Neuronal stem cell (in vitro differentiated cells): ENCODE measurements at regions not wholly inside any gene's neighbourhood (a gene's known extent, or its start where the extent isn't known, plus 50 kb on each side); places are given as distances from the start of the nearest gene placed in this dataset.
"Not testable (repeated sequence)": the region's sequence is repeated elsewhere in the genome, so short reads cannot be mapped to it uniquely, and the experiment has no call there.

ENCODE experiments used
- DNase-seq: peaks from one replicate; pipeline ENCODE4 v3.0.0-alpha.2; 2013; ENCODE audit warnings: low spot score
- H2AFZ ChIP-seq: one replicate; pipeline ENCODE4 v1.6.1; 2013; ENCODE audit warnings: mild to moderate bottlenecking, low read length, inconsistent platforms
- H2AK5ac ChIP-seq: 2 replicates; pipeline ENCODE4 v1.6.1; 2013; ENCODE audit warnings: low read depth, mild to moderate bottlenecking, inconsistent platforms, low read length, moderate library complexity, mixed read lengths
- H2BK120ac ChIP-seq: 2 replicates; pipeline ENCODE4 v1.6.1; 2013; ENCODE audit warnings: low read depth, mild to moderate bottlenecking, inconsistent platforms, low read length, moderate library complexity, mixed read lengths
- H2BK12ac ChIP-seq: one replicate; pipeline ENCODE4 v1.6.1; 2013; ENCODE audit warnings: low read length, inconsistent platforms
- H2BK15ac ChIP-seq: 2 replicates; pipeline ENCODE4 v1.6.1; 2013; ENCODE audit warnings: mild to moderate bottlenecking, low read length, inconsistent platforms, mixed read lengths
- H2BK5ac ChIP-seq: one replicate; pipeline ENCODE4 v1.6.1; 2013; ENCODE audit warnings: inconsistent platforms, mild to moderate bottlenecking, low read length, moderate library complexity
- H3K14ac ChIP-seq: one replicate; pipeline ENCODE4 v1.6.1; 2013; ENCODE audit warnings: low read length, inconsistent platforms
- H3K18ac ChIP-seq: 2 replicates; pipeline ENCODE4 v1.6.1; 2013; ENCODE audit warnings: low read length, inconsistent platforms
- H3K23ac ChIP-seq: 2 replicates; pipeline ENCODE4 v1.6.1; 2013; ENCODE audit warnings: low read depth, mild to moderate bottlenecking, mixed read lengths, low read length, inconsistent platforms; ENCODE audit not compliant: poor library complexity
- H3K27ac ChIP-seq: replicated peaks from 3 replicates; pipeline ENCODE4 v1.5.1; 2013; ENCODE audit warnings: low read length, inconsistent platforms
- H3K27me3 ChIP-seq, 3 experiments: 2 replicates each; pipeline ENCODE4 v1.6.1; 2013; ENCODE audit warnings: low read length in 3 of 3, mild to moderate bottlenecking in 2 of 3, inconsistent platforms in 1 of 3, low read depth in 1 of 3, mixed read lengths in 1 of 3, moderate library complexity in 1 of 3; ENCODE audit not compliant: control insufficient read depth in 3 of 3, insufficient read depth in 3 of 3
- H3K36me3 ChIP-seq, 2 donors: replicated peaks in 1 of 2; 2 replicates each; pipeline ENCODE4 v1.6.1; 2013; ENCODE audit warnings: low read length in 2 of 2; ENCODE audit not compliant: control insufficient read depth in 2 of 2, insufficient read depth in 2 of 2
- H3K4ac ChIP-seq: 2 replicates; pipeline ENCODE4 v1.6.1; 2013; ENCODE audit warnings: inconsistent platforms, mild to moderate bottlenecking, low read length, moderate library complexity
- H3K4me1 ChIP-seq, 2 donors: 1 replicate in 1 of 2; 2 replicates in 1 of 2; pipeline ENCODE4 v1.6.1; 2013; ENCODE audit warnings: low read length in 2 of 2, low read depth in 1 of 2; ENCODE audit not compliant: control insufficient read depth in 2 of 2, insufficient read depth in 1 of 2
- H3K4me2 ChIP-seq: one replicate; pipeline ENCODE4 v1.6.1; 2013; ENCODE audit warnings: mild to moderate bottlenecking, low read length, inconsistent platforms; ENCODE audit not compliant: insufficient read depth, poor library complexity, severe bottlenecking
- H3K4me3 ChIP-seq, 2 donors: 2 replicates each; pipeline ENCODE4 v1.5.1; 2013; ENCODE audit warnings: low read length in 2 of 2, mild to moderate bottlenecking in 2 of 2, inconsistent platforms in 1 of 2, moderate library complexity in 1 of 2
- H3K79me1 ChIP-seq: one replicate; pipeline ENCODE4 v1.6.1; 2013; ENCODE audit warnings: low read depth, mild to moderate bottlenecking, inconsistent platforms, low read length, moderate library complexity
- H3K9ac ChIP-seq: one replicate; pipeline ENCODE4 v1.6.1; 2013; ENCODE audit warnings: mild to moderate bottlenecking, low read depth, low read length, inconsistent platforms; ENCODE audit not compliant: poor library complexity
- H3K9me3 ChIP-seq, 2 donors: replicated peaks in 1 of 2; 2 replicates each; pipeline versions ENCODE3 to v1.6.1; 2013; ENCODE audit warnings: low read length in 2 of 2, mild to moderate bottlenecking in 2 of 2, inconsistent platforms in 1 of 2, low read depth in 1 of 2, mixed read lengths in 1 of 2, moderate library complexity in 1 of 2; ENCODE audit not compliant: control insufficient read depth in 2 of 2, insufficient read depth in 1 of 2
- H4K8ac ChIP-seq: one replicate; pipeline ENCODE4 v1.6.1; 2013; ENCODE audit warnings: low read depth, mild to moderate bottlenecking, inconsistent platforms, low read length, moderate library complexity
- H4K91ac ChIP-seq: one replicate; pipeline ENCODE4 v1.6.1; 2013; ENCODE audit warnings: low read length, low read depth, mild to moderate bottlenecking, inconsistent platforms; ENCODE audit not compliant: poor library complexity
- WGBS, 2 donors: extraction: QIAGEN DNeasy Blood & Tissue Kit; methylation state at CpG; one replicate each; pipeline ENCODE4 v1.1.7; 2013; ENCODE audit warnings: missing lambda C conversion rate in 2 of 2, mixed read lengths in 1 of 2; ENCODE audit not compliant: insufficient read length in 2 of 2, insufficient replicate concordance in 1 of 2; ENCODE audit errors: extremely low coverage in 2 of 2; 5-methylcytosine and 5-hydroxymethylcytosine counted together

GRCh38 chr12:94916663-94917062 lies 86.8 kb downstream of the NDUFA12 start:
- no peak overlapping the region for H3K14ac ChIP-seq
- H3K27me3 ChIP-seq, result no peaks in the 10 kb centered on the region
- H3K23ac ChIP-seq, result no peak overlapping the region
- H2BK5ac ChIP-seq, result no peak overlapping the region
- no peak overlapping the region for H2BK15ac ChIP-seq
- H3K18ac ChIP-seq, result no peak overlapping the region
- H3K4me1 ChIP-seq, result no peaks in the 10 kb centered on the region
- no peak overlapping the region for H2AK5ac ChIP-seq
- no peaks in the 10 kb centered on the region for H3K79me1 ChIP-seq
- H3K9ac ChIP-seq, result no peak overlapping the region
- H3K4ac ChIP-seq, result no peak overlapping the region
- H3K4me2 ChIP-seq, result no peak overlapping the region
- DNase-seq, result no peak
- H3K27ac ChIP-seq, result no peak overlapping the region
- no CpG with 5 or more reads among the region's 6 CpGs for WGBS, 2 donors
- H2AFZ ChIP-seq, result peak overlapping the region; percentile 6
- no peak overlapping the region for H2BK120ac ChIP-seq
- no peak overlapping the region for H4K91ac ChIP-seq
- no peak overlapping the region for H4K8ac ChIP-seq
- H3K9me3 ChIP-seq, result peaks cover 5 to 6% of the 10 kb centered on the region in 2 donors
- H2BK12ac ChIP-seq, result no peak overlapping the region
- H3K4me3 ChIP-seq, result no peak overlapping the region
- peaks cover 0 to 2% of the 10 kb centered on the region in 2 donors for H3K36me3 ChIP-seq

GRCh38 chr12:94909663-94910062 lies 93.8 kb downstream of the NDUFA12 start:
- H3K14ac ChIP-seq, result no peak overlapping the region
- no peaks in the 10 kb centered on the region for H3K79me1 ChIP-seq
- H2BK12ac ChIP-seq, result no peak overlapping the region
- no peak overlapping the region for H3K18ac ChIP-seq
- WGBS, 2 donors, result no CpG with 5 or more reads among the region's 4 CpGs
- no peak overlapping the region for H3K4me2 ChIP-seq
- no peak overlapping the region for H4K91ac ChIP-seq
- H3K23ac ChIP-seq, result no peak overlapping the region
- H3K4me1 ChIP-seq, result peaks cover 9% of the 10 kb centered on the region in 2 donors
- H3K36me3 ChIP-seq, result peaks cover 0 to 2% of the 10 kb centered on the region in 2 donors
- H3K9me3 ChIP-seq, result peaks cover 5 to 11% of the 10 kb centered on the region in 2 donors
- no peak overlapping the region for H3K4ac ChIP-seq
- H2BK120ac ChIP-seq, result no peak overlapping the region
- DNase-seq, result peak; percentile 8
- no peak overlapping the region for H3K4me3 ChIP-seq
- H2BK5ac ChIP-seq, result no peak overlapping the region
- H3K27me3 ChIP-seq, result no peaks in the 10 kb centered on the region
- H2BK15ac ChIP-seq, result no peak overlapping the region
- H3K27ac ChIP-seq, result no peak overlapping the region
- peak overlapping the region; percentile 52 for H2AFZ ChIP-seq
- no peak overlapping the region for H2AK5ac ChIP-seq
- no peak overlapping the region for H4K8ac ChIP-seq
- no peak overlapping the region for H3K9ac ChIP-seq

GRCh38 chr12:94905749-94906148 lies 97.7 kb downstream of the NDUFA12 start:
- H4K8ac ChIP-seq, result not testable (repeated sequence)

GRCh38 chr12:94900496-94900895 lies 103.0 kb downstream of the NDUFA12 start:
- Histone ChIP-seq H4K91ac (no peak overlapping the region), H2BK120ac (no peak overlapping the region), H2BK12ac (no peak overlapping the region), H3K4me3 (no peak overlapping the region), H3K14ac (no peak overlapping the region), H3K36me3 (no peaks in the 10 kb centered on the region), H2BK15ac (no peak overlapping the region), H3K27me3 (no peaks in the 10 kb centered on the region), H2AFZ (no peak overlapping the region), H2BK5ac (no peak overlapping the region), H3K79me1 (no peaks in the 10 kb centered on the region), H3K23ac (no peak overlapping the region), H3K9me3 (peaks cover 0 to 4% of the 10 kb centered on the region in 2 donors), H3K4me1 (no peaks in the 10 kb centered on the region), H3K18ac (no peak overlapping the region), H3K4me2 (no peak overlapping the region), H3K9ac (no peak overlapping the region), H2AK5ac (no peak overlapping the region), H3K4ac (no peak overlapping the region), H4K8ac (peak overlapping the region; percentile 70), H3K27ac (no peak overlapping the region)
- DNase-seq, result no peak
- WGBS, 2 donors, result no CpG with 5 or more reads among the region's 2 CpGs

More at GRCh38 chr12:94905749-94906148, 97.7 kb downstream of the NDUFA12 start:
- H3K4me1 ChIP-seq, H2AFZ ChIP-seq, H4K91ac ChIP-seq, H3K79me1 ChIP-seq, H3K9ac ChIP-seq, H3K27me3 ChIP-seq, H3K14ac ChIP-seq, H3K4me3 ChIP-seq, H2BK12ac ChIP-seq, H3K23ac ChIP-seq, H3K36me3 ChIP-seq, H3K9me3 ChIP-seq, H3K4me2 ChIP-seq, H3K4ac ChIP-seq, H2BK120ac ChIP-seq, H3K27ac ChIP-seq, H2BK5ac ChIP-seq, H2AK5ac ChIP-seq, H3K18ac ChIP-seq, DNase-seq, H2BK15ac ChIP-seq: not testable (repeated sequence)
- no CpG with 5 or more reads among the region's 4 CpGs for WGBS, 2 donors
